HG02852 (cell line): ENCODE measurements at regions not wholly inside any gene's neighbourhood (a gene's known extent, or its start where the extent isn't known, plus 50 kb on each side); places are given as distances from the start of the nearest gene placed in this dataset.
"Not testable (repeated sequence)": the region's sequence is repeated elsewhere in the genome, so short reads cannot be mapped to it uniquely, and the experiment has no call there.

Source experiments
- ATAC-seq: cut with Tn5 transposase; IDR thresholded peaks from one replicate; pipeline ENCODE4 v1.9.1; 2021; ENCODE audit warnings: mild to moderate bottlenecking, moderate library complexity; ENCODE audit not compliant: unreplicated experiment

DNA sequence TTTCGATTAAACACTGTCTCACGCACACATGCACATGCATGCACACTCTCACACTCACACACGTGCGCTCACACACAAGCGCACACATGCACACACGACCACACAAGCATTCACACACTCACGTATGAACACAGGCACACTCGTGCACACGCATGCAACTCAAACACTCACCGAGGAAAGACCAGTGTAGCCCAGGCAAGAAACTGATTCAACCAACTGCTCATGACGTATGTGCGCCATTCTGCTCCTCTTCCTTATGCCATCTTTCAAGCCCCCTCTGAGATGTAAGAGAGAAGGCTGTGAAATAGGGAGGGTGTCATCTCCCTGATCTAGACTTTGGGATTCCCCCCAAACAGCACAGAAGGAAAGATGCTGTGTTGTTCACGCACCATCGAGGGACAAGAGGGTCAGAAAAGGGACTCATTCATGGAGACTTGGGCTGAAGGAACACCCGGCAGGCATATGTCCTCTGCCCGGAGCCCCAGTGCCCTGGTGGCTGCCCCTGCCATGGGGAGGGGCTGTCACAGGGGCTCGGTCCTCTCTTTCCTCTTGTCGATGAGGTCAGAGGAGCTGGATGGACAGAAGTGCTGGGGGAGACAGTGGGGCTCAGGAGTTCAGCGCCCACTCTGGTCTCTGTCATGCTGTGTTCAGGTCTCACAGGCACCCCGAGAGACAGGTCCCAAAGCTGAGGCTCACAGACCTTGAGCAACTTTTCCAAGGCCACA is 130.1 kb upstream of the SHH start:
- no peak for ATAC-seq

GRCh38 chr7:155941688-155942087 is 129.4 kb upstream of the SHH start:
- ATAC-seq: no peak

GRCh38 chr7:155939350-155939749 is 127.1 kb upstream of the SHH start:
- ATAC-seq: no peak

GRCh38 chr7:155938129-155938528 is 125.9 kb upstream of the SHH start:
- no peak for ATAC-seq

DNA sequence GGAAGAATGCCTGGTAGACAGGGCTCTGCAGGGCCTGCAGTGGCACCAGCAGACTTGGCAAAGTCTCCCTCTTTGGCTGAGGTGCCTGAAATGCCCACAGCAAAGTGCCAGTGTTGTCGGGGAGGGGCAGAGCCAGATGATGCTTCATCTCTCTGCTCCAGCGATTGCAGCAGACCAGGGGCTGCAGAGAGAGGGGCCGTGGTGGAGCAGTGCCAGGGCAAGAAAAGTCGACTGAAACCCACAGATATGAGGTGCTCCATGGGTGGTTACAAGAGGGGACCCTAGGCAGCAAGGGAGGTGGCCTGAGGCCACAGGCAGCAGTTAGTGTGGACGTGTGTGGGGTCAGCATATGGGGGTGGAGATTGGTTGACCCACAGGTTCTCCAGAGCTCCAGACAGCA is 123.5 kb upstream of the SHH start:
- ATAC-seq: no peak

DNA sequence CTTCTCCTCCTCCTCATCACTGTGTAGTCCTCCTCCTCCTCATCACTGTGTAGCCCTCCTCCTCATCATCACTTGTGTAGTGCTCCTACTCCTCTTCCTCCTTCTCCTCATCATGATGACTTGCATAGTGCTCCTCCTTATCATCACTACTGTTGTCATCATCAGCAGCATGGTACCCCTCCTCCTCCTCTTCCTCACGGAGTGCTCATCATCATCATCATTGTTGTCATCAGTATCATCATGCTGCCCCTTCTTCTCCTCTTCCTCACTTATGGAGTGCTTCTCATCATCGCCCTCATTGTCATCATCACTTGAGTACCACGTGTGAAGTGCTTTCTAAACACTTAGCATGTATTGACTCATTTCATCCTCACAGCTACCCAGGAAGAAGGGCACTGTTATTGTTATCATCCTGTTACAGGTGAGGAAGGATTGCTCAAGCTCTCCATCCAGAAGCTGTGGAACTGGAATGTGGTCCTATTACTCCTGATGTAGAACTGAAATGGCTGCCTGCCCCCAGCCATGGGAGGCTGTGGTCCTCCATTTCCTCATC is 122.8 kb upstream of the SHH start:
- ATAC-seq: no peak

- not testable (repeated sequence) for ATAC-seq
These were observed 120.1 kb upstream of the SHH start for GRCh38 chr7:155932324-155932723.

- no peak for ATAC-seq
These were observed 119.3 kb upstream of the SHH start for GRCh38 chr7:155931396-155932085.

DNA sequence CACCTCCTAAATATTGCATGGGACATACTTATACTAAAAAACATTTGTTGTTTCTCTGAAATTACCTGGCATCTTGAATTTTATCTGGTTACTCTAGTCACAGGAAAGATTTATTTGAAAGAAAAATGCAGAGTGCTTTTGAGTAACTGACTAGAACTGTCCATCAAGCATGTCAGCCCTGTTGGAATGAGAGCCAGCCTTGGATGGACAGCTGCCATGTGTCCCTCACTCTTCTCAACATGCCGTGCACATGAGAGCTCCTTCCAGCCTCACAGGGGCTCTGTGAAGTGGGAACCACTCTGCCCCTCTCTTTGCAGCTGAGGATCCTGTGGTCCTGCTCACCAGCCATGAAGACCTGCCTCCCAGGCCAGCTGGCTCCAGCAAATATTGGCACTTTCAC is 118.3 kb upstream of the SHH start:
- ATAC-seq: no peak

DNA sequence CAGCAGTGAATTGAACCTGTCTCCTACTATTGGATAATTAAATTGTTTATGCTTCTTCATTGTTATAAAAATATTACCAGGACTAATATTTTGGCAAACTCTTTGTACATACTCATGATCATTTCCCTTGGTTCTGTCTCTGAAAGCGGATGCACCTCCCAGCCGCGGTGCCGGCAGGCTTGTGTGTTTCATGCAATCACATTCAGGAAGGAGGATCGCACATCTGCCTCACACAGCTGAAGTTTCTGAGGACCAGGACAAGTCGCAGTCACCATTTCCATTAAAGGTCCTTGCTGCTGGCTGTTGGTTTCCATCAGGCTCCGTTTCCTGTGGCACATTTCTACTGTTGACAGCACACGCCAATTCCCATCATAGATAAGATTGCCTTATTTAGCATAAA is 117.8 kb upstream of the SHH start:
- ATAC-seq: no peak

GRCh38 chr7:155928583-155928982 is 116.3 kb upstream of the SHH start:
- no peak for ATAC-seq

DNA sequence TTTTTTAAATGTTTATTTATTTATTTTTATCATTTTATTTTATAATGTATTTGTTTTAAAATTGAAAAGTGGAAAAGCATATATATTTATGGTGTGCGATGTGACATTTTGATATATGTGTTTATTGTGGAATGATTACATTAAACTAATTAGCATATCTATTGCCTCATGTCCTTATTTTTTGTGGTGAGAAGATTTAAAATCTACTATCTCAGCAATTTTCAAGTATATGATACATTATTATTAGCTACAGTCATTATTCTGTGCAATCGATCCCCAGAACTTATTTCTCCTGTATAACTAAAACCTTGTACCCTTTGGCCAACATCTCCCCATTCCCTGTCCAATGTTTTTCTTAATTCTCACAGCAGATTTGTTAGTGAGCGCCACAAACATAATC is 115.6 kb upstream of the SHH start:
- no peak for ATAC-seq

DNA sequence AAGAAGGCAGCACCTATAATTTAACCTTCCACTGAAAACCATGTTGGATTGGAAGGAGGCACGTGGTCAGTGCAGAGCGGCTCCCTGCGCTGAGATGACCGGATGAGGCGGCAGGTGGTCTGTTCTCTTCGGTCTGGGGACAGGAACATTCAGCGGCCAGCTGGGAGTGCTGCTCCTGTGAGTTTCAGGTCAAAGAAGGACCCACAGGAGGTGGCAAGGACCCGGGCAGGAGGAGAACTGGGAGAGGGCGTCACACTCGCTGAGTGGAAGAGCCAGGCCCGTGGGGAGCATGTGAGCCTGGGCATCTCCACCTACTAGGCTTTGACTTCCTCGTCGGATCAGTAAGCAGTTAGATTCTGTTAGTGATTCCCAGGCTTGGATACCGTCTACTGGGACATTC is 113.4 kb upstream of the SHH start:
- no peak for ATAC-seq

- ATAC-seq: no peak
These were observed 110.0 kb upstream of the SHH start for GRCh38 chr7:155922067-155922816.

GRCh38 chr7:155921804-155922066 is 109.5 kb upstream of the SHH start:
- ATAC-seq: no peak

GRCh38 chr7:155921086-155921803 is 109.0 kb upstream of the SHH start:
- no peak for ATAC-seq

DNA sequence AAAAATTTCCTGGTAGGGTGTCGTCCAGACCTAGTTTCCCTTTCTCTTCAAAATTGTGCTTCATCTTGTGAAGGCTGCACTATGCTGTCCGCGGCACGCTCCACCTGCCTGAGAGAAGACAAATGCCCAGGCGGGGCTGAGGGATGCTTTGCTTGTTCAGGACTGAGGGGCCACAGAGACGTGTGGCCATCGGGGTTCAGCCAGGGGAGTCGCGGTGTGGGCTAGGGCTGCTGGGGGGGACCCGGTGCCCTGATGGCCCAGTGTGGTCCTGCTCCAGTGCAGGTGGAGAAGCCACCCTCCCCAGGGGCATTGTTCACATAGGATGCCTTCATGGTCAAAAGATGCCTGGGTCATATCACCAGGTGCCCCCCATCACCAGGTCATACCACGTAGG is 107.8 kb upstream of the SHH start:
- ATAC-seq: no peak

- no peak for ATAC-seq
These were observed 107.3 kb upstream of the SHH start for GRCh38 chr7:155919391-155920067.

DNA sequence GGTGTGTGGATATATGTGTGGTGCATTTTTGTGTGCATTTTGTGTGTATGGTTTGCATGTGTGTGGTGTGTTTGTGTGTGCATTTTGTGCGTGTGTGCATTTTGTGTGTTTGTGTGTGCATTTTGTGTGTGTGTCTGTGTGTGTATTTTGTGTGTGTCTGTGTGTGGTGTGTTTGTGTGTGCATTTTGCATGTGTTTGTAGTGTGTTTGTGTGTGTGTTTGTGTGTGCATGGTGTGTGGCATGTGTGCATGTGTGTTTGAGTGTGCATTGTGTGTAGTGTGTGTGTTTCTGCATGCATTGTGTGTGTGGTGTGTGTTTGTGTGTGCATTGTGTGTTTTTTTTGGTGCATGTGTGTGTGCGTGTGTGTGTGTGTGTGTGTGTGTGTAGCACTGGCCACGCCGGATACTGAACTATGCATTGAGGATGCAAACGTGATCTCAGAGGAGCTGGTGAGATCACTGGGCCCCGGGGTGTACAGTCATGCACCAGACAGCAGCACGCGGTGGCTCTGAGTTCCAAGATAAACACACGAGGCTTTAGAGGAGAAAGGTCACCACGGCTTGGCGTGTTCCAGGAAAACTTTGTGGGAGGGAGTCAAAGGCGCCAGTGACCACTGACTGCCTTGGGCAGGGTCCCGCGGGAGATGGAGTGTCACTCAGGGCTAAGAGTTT is 106.6 kb upstream of the SHH start:
- ATAC-seq: no peak

- no peak for ATAC-seq
These were observed 105.7 kb upstream of the SHH start for GRCh38 chr7:155917836-155918430.
